Endothelial cell (in vitro differentiated cells): ENCODE measurements at regions not wholly inside any gene's neighbourhood (a gene's known extent, or its start where the extent isn't known, plus 50 kb on each side); places are given as distances from the start of the nearest gene placed in this dataset.
A peak's percentile ranks its signal among the peaks of the same experiment; 100 is the strongest.

Experiments used
- DNase-seq: peaks from one replicate; pipeline ENCODE4 v3.0.0; 2021; ENCODE audit warnings: low spot score
- H3K27ac Mint-ChIP-seq: one replicate; pipeline ENCODE4 v1.8.0; 2021; ENCODE audit warnings: mixed read lengths, inconsistent platforms; ENCODE audit not compliant: unreplicated experiment
- H3K27me3 Mint-ChIP-seq: one replicate; pipeline ENCODE4 v1.8.0; 2021; ENCODE audit warnings: mild to moderate bottlenecking, moderate library complexity, mixed read lengths, inconsistent platforms; ENCODE audit not compliant: unreplicated experiment
- H3K36me3 Mint-ChIP-seq: one replicate; pipeline ENCODE4 v1.8.0; 2021; ENCODE audit warnings: mild to moderate bottlenecking, low read depth, mixed read lengths, inconsistent platforms; ENCODE audit not compliant: unreplicated experiment
- H3K4me1 Mint-ChIP-seq: one replicate; pipeline ENCODE4 v1.8.0; 2021; ENCODE audit warnings: mild to moderate bottlenecking, mixed read lengths, inconsistent platforms; ENCODE audit not compliant: unreplicated experiment
- H3K4me3 Mint-ChIP-seq: one replicate; pipeline ENCODE4 v1.8.0; 2021; ENCODE audit warnings: mild to moderate bottlenecking, mixed read lengths, inconsistent platforms; ENCODE audit not compliant: unreplicated experiment
- H3K9me3 Mint-ChIP-seq: one replicate; pipeline ENCODE4 v1.8.0; 2021; ENCODE audit warnings: mixed read lengths, inconsistent platforms; ENCODE audit not compliant: unreplicated experiment
- CTCF ChIP-seq: fragments of 200-600 bp; sonication (generic); IDR thresholded peaks from one replicate; pipeline ENCODE4 v1.5.0; 2021; ENCODE audit warnings: antibody characterized with exemption; ENCODE audit not compliant: unreplicated experiment

GRCh38 chr6:113143206-113143605, 713.9 kb upstream of the MARCKS start:
- H3K4me3 Mint-ChIP-seq, result no peak overlapping the region
- H3K4me1 Mint-ChIP-seq, result peaks cover 27% of the 10 kb centered on the region
- peaks cover 3% of the 10 kb centered on the region for H3K36me3 Mint-ChIP-seq
- H3K27me3 Mint-ChIP-seq, result no peaks in the 10 kb centered on the region
- DNase-seq, result no peak
- TF ChIP-seq CTCF, result no peak
- H3K9me3 Mint-ChIP-seq, result no peaks in the 10 kb centered on the region
- H3K27ac Mint-ChIP-seq, result no peak overlapping the region

GRCh38 chr6:113144117-113144516, 713.0 kb upstream of the MARCKS start:
- Mint-ChIP-seq H3K9me3 (no peaks in the 10 kb centered on the region), H3K36me3 (peaks cover 3% of the 10 kb centered on the region), H3K4me1 (peaks cover 25% of the 10 kb centered on the region), H3K27me3 (no peaks in the 10 kb centered on the region), H3K4me3 (no peak overlapping the region), H3K27ac (no peak overlapping the region)
- DNase-seq, result no peak
- TF ChIP-seq CTCF, result no peak

GRCh38 chr6:113146878-113147277, 710.3 kb upstream of the MARCKS start:
- peaks cover 26% of the 10 kb centered on the region for H3K4me1 Mint-ChIP-seq
- no peak for DNase-seq
- H3K9me3 Mint-ChIP-seq, result no peaks in the 10 kb centered on the region
- H3K4me3 Mint-ChIP-seq, result no peak overlapping the region
- H3K27me3 Mint-ChIP-seq, result no peaks in the 10 kb centered on the region
- H3K27ac Mint-ChIP-seq, result peak overlapping the region; percentile 95
- H3K36me3 Mint-ChIP-seq, result peaks cover 3% of the 10 kb centered on the region
- no peak for TF ChIP-seq CTCF

- no peaks in the 10 kb centered on the region for H3K9me3 Mint-ChIP-seq
- H3K4me1 Mint-ChIP-seq, result peaks cover 26% of the 10 kb centered on the region
- no peak for TF ChIP-seq CTCF
- no peak for DNase-seq
- no peaks in the 10 kb centered on the region for H3K27me3 Mint-ChIP-seq
- peaks cover 3% of the 10 kb centered on the region for H3K36me3 Mint-ChIP-seq
- no peak overlapping the region for H3K4me3 Mint-ChIP-seq
- peak overlapping the region; percentile 45 for H3K27ac Mint-ChIP-seq
These were observed 709.6 kb upstream of the MARCKS start for GRCh38 chr6:113147544-113147943.

GRCh38 chr6:113148566-113148965, 708.6 kb upstream of the MARCKS start:
- Mint-ChIP-seq H3K4me3 (no peak overlapping the region), H3K27ac (no peak overlapping the region), H3K9me3 (no peaks in the 10 kb centered on the region), H3K36me3 (no peaks in the 10 kb centered on the region), H3K4me1 (peaks cover 26% of the 10 kb centered on the region), H3K27me3 (no peaks in the 10 kb centered on the region)
- no peak for DNase-seq
- TF ChIP-seq CTCF, result no peak
